Activated gamma-delta T cell treated with Interleukin-2 at 50 U/mL for 16 hours (primary cell): ENCODE measurements at regions not wholly inside any gene's neighbourhood (a gene's known extent, or its start where the extent isn't known, plus 50 kb on each side); places are given as distances from the start of the nearest gene placed in this dataset.
"Not testable (repeated sequence)": the region's sequence is repeated elsewhere in the genome, so short reads cannot be mapped to it uniquely, and the experiment has no call there.

Source experiments
- DNase-seq: peaks from one replicate; pipeline ENCODE4 v3.0.0-alpha.2; 2020

DNA sequence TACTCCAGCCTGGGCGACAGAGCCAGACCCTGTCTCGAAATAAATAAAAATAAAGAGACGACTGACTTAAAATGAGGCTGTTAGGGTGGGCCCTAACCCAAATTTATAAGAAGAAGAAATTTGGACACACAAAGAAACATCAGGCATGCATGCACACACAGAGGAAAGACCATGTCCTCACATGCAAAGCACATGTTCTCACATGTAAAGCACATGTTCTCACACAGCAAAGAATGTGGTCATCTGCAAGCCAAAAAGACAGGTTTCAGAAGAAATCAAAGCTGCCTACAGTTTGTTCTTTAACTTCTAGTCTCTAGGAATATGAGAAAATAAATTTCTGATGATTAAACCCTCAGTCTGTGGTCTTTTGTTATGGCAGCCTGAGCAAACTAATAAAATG, 132.3 kb upstream of the CRIM1 start:
- no peak for DNase-seq

- DNase-seq, result no peak
Measured at GRCh38 chr2:36222485-36222884, 133.1 kb upstream of the CRIM1 start.

DNA sequence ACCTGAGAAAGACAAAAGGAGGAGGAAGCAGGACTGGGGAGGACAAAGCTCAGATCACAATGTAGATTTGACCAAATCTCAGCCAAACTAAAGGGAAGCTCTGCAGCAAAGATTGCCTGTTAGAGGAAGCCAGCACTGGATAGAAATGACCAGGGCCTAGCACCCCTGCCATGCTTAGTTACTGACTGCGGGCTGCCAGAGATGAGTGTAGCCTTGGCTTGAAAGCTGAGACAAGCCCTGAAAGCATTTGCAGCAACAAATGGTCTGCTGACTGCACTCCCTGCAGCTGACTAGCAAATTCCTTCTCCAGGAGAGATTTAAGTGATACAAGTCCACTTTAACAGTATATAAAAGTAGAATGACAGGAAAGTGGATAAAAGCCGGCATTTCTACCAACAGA, 140.9 kb upstream of the CRIM1 start:
- DNase-seq, result no peak

- DNase-seq, result no peak
Measured at GRCh38 chr2:36203366-36203765, 152.2 kb upstream of the CRIM1 start.

GRCh38 chr2:36197181-36197971, 158.2 kb upstream of the CRIM1 start:
- no peak for DNase-seq

DNA sequence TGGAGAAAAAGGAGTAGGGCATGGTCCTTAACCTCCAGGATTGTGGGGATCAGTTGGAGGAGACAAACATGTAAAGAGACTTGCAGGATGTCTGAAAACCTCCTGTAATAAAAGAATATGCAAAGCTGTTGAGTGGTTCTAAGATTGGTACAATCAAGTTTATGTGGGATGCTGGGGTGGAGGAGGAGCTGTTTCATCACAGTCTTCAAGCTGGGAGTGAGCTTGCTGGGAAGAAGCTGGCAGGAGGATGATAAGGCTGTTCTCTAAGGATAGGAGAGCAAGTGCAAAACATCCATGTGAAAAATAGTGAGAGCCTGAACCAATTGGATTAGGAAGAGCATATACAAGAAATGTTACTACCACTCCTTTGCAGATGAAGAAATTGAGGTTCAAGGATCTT, 161.9 kb upstream of the CRIM1 start:
- DNase-seq, result no peak

GRCh38 chr2:36192983-36193382, 162.6 kb upstream of the CRIM1 start:
- no peak for DNase-seq

DNA sequence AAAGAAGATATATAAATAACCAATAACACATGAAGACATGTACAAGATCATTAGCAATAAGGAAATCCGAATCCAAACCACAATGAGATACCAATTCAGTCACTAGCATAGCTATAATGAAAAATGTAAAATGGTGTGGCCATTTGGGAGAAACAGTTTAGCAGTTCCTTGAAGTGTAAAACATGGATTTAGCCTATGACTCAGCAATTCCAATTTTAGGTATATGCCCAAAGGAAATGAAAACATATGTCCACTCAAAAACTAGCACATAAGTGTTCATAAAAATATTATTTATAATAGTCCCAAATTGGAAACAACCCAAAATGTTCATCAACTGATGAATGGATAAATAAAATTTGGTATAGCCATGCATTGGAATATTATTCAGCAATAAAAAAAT, 165.5 kb upstream of the CRIM1 start:
- DNase-seq, result no peak

- no peak for DNase-seq
Measured at GRCh38 chr2:36185624-36186023, 170.0 kb upstream of the CRIM1 start.

DNA sequence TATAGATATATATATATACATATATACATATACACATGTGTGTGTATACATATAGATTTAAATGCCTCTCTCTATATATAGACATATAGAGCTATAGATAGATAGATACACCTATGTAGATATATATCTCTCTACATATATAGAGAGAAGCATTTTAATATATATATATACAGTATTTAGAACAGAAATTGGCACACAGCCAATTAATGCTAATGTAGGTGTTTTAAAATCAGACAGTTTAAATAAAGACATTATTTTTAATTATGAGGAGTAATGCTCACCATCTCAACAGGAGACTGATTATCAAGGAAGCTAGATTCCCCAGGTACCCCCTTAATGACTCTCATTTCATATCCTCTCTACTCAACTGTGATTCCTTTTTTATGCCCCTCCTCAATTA, 170.7 kb upstream of the CRIM1 start:
- no peak for DNase-seq

GRCh38 chr2:36180789-36181482, 174.6 kb upstream of the CRIM1 start:
- not testable (repeated sequence) for DNase-seq

GRCh38 chr2:36180293-36180692, 175.3 kb upstream of the CRIM1 start:
- DNase-seq, result not testable (repeated sequence)

DNA sequence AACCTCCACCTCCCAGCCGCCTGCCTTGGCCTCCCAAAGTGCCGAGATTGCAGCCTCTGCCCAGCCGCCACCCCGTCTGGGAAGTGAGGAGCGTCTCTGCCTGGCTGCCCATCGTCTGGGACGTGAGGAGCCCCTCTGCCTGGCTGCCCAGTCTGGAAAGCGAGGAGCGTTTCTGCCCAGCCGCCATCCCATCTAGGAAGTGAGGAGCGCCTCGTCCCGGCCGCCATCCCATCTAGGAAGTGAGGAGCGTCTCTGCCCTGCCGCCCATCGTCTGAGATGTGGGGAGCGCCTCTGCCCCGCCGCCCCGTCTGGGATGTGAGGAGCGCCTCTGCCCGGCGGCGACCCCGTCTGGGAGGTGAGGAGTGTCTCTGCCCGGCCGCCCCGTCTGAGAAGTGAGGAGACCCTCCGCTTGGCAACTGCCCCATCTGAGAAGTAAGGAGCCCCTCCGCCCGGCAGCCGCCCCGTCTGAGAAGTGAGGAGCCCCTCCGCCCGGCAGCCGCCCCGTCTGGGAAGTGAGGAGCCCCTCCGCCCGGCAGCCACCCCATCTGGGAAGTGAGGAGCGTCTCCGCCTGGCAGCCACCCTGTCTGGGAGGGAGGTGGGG, 175.8 kb upstream of the CRIM1 start:
- not testable (repeated sequence) for DNase-seq

GRCh38 chr2:36178384-36178783, 177.2 kb upstream of the CRIM1 start:
- DNase-seq, result no peak

GRCh38 chr2:36177282-36177681, 178.3 kb upstream of the CRIM1 start:
- DNase-seq, result no peak

GRCh38 chr2:36174920-36175319, 180.7 kb upstream of the CRIM1 start:
- DNase-seq, result no peak

DNA sequence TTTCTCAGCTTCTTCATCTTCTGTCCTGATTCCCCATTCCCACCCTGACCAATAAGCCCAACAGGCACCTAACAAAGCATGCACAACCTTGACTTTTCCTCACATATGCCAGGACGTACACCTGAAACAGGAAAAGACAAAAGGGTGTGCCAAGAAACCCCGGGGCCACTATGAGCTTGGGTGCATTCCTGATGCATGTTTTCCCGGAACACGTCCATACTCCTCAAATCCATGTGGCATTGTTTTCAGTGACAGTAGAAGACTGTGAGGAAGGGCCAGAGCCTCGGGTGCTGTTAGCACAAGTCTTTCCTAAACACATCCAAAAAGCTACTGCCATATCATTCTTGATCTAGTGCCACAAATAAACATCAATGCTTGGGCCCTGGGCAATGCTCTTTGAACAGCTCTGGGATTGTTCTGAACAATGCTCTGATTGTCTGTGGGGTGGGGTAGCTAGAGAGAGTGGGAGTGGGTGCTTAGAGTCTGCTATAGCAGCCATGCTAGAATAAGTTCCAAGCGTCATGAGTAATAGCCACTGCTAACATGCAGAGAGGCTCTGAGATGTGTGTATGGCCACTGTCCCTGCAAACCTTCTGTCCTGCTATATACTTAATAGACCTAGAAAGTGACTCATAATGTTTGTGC, 181.7 kb upstream of the CRIM1 start:
- no peak for DNase-seq

DNA sequence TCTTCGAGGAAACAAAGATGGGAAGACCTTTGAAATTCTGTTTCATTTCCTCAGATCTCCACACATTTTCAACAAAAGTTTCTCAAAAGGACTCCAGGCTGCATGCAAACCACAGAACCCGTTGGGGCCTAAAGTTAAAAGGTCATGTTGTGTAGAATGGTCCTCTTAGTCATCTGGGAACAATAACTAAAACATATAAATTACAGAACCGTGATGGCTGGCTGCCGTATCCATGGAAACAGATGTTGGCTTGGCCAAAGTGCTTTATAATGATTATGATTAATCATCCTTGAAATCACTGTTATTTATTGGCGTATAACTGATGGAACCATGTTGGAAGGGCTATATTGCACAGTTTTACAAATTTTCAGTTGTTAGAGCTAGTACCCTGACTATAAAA, 182.8 kb upstream of the CRIM1 start:
- no peak for DNase-seq

- no peak for DNase-seq
Measured at GRCh38 chr2:36170805-36171204, 184.8 kb upstream of the CRIM1 start.

DNA sequence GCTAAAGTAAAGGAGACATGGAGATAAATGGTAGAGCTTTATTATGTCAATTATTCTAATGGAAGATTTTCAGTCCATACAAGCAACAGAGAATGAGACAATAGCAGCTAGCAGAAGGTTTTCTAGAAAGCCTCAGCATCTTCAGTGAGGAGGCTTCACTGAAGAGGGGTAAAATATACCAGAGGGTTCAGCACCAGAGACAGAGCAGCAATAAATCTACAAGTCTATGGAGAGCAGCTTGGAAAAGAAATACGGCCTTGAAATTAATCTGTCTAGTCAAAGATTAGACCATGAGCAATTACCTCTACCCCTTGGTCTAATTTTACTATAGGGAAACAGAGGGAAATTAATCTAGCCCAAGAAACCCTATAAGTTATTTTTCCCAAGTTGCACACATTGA, 185.7 kb upstream of the CRIM1 start:
- no peak for DNase-seq

GRCh38 chr2:36168115-36168514, 187.5 kb upstream of the CRIM1 start:
- DNase-seq, result no peak

DNA sequence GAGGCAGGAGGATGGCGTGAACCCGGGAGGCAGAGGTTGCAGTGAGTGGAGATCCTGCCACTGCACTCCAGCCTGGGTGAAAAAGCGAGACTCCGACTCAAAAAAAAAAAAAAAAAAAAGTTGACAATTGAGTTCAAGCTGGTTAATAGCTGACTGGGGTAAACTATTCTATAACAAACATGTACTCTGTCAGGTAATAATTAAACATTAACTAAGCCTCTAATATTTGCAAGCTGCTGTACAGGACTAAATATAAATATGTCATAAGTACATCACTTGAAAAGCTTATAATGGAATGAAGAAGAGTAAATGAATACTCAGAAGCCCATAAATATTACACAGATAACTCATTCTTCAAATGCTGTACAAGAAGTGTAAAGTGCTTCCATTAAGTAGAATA, 190.4 kb upstream of the CRIM1 start:
- DNase-seq, result no peak

DNA sequence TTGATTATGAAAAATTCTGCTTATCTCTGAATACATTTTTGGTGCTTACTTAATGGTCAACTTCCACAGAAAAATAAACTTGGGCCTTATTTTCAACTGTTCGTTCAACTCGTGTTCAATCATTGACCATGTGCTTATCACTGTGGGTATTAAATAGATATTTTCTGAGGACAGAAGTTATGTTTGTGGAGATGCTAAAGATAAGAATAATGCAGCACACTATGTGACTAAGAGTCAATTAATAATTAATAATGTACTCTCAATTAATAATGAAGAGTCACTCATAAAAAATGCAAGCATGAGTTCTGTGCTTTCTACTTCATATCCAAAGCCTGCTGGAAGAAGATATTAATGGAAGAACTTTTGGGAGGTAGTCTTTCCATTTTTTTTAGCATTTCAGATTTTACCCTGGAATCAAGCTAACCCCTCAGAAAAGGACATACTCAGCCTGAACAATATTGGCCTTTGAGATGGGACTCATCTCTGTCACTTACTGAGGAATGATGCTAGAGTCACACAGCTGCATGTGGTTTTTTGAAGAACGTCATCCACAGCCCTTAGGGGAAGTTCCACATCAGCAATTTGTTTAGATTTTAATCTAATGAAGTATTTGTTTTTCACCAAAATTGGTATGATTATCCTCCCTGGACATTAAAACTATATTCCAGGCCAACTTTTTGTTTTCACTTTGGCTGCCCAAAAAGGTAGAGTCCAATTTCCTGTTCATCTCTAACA, 191.9 kb upstream of the CRIM1 start:
- no peak for DNase-seq
